ENCODE measurements at regions not wholly inside any gene's neighbourhood (a gene's known extent, or its start where the extent isn't known, plus 50 kb on each side); places are given as distances from the start of the nearest gene placed in this dataset.

DNA sequence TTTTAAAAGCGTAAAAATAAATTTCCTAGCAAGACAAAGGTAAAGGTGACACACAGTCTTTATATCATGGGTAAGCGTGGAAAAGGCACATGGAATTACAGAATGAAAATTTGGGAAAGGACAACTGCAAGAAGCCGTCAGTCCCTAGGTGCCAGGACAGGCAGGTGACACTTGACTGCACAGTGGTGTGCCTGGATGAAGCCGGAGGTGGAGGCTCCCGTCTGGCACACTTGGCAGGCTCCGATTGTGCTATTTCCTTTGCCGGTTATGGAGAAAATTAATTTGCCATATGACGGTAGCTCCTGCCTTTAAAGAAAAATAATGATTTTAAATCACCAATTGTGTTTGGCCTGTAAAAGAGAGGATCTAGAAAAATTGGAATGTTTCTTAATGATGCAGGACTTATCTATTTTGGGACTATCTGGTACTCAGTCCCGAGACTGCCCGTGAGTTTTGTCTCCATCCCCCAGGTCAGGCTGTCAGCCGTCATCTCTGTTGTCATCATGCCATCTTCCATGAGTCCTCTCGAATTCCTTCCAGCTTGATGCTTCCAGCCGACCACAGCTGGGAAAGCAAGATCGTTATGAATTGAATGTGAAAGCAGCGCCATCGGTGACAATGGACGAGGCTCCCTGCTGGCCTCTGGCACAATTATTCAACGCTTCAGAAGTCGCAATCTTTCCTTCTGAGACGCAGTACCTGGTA is 56.2 kb upstream of the MGMT start:
- H3K4me1 ChIP-seq, result peaks cover 0 to 5% (median 0%) of the 10 kb centered on the region in 3 donors
- no peak overlapping the region for H3K27ac ChIP-seq
- intact Hi-C loops (cut with DNase I), result no loop called here
- no peak overlapping the region for H3K4me3 ChIP-seq
- no peak for DNase-seq
- H3K27me3 ChIP-seq, result no peaks in the 10 kb centered on the region
- H3K9me3 ChIP-seq, result no peaks in the 10 kb centered on the region
- 62 to 73% methylated on average over 19 to 20 of the region's 20 CpGs for WGBS, 2 donors
- no peak for TF ChIP-seq POLR2A (IDR thresholded peaks at IDR 0.05)
- TF ChIP-seq, protein P1, sequence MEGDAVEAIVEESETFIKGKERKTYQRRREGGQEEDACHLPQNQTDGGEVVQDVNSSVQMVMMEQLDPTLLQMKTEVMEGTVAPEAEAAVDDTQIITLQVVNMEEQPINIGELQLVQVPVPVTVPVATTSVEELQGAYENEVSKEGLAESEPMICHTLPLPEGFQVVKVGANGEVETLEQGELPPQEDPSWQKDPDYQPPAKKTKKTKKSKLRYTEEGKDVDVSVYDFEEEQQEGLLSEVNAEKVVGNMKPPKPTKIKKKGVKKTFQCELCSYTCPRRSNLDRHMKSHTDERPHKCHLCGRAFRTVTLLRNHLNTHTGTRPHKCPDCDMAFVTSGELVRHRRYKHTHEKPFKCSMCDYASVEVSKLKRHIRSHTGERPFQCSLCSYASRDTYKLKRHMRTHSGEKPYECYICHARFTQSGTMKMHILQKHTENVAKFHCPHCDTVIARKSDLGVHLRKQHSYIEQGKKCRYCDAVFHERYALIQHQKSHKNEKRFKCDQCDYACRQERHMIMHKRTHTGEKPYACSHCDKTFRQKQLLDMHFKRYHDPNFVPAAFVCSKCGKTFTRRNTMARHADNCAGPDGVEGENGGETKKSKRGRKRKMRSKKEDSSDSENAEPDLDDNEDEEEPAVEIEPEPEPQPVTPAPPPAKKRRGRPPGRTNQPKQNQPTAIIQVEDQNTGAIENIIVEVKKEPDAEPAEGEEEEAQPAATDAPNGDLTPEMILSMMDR (IDR thresholded peaks at IDR 0.05), result no peak
- H3K36me3 ChIP-seq, result no peaks in the 10 kb centered on the region

DNA sequence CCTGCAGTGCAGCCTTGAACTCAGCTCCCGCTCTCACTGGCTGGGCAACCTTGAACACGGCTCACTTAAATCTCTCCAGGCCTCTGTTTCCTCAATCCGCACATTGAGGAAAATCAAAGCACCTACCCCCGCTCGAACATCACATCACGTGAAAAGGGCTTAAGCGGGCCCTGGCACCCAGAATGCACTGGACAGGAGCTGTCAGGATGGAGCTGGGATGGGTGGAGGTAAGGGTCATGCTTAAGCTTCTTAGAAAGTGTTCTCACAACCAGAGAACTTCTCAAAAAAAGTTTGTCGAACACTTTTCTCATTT is 55.7 kb upstream of the MGMT start:
- H3K4me1 ChIP-seq, result peaks cover 0 to 5% (median 0%) of the 10 kb centered on the region in 3 donors
- no peaks in the 10 kb centered on the region for H3K36me3 ChIP-seq
- 92 to 94% methylated on average over 6 to 7 of the region's 8 CpGs for WGBS, 2 donors

DNA sequence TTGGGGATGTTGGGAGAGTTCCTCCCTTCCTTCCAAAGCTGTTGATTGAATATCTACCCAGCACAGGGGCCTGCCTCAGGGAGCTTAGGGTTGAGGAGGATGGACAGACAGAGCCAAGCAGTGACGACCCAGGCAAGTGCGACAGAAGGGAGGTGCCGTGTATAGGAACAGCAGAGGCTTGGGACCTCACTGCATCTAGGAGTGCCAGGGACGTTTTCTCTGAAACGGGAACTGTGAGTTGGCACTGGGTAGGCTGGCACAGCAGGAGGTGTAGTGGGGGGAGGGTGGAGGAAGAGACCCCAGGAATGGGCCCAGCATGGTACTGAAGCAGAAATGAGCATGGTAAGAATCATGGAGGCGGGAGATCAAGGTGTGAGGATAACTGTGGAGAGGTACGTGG is 55.3 kb upstream of the MGMT start:
- Histone ChIP-seq H3K36me3 (no peaks in the 10 kb centered on the region), H3K9me3 (no peaks in the 10 kb centered on the region), H3K27me3 (peaks cover 0 to 4% (median 0%) of the 10 kb centered on the region in 4 donors), H3K4me1 (peaks cover 0 to 6% (median 0%) of the 10 kb centered on the region in 3 donors), H3K27ac (no peak overlapping the region), H3K4me3 (no peak overlapping the region)
- intact Hi-C loops (cut with DNase I), result no loop called here
- TF ChIP-seq, protein P1 (IDR thresholded peaks at IDR 0.05), result no peak
- TF ChIP-seq POLR2A (IDR thresholded peaks at IDR 0.05), result no peak
- WGBS, 2 donors, result 67 to 82% methylated on average over 2 to 7 of the region's 7 CpGs
- no peak for DNase-seq

More for the DNA sequence above, 55.7 kb upstream of the MGMT start:
- intact Hi-C loops (cut with DNase I), result no loop called here
- no peak for TF ChIP-seq POLR2A (IDR thresholded peaks at IDR 0.05)
- TF ChIP-seq, protein P1 (IDR thresholded peaks at IDR 0.05), result no peak
- no peak for DNase-seq
- H3K9me3 ChIP-seq, result no peaks in the 10 kb centered on the region
- H3K27me3 ChIP-seq, result peaks cover 0 to 3% (median 0%) of the 10 kb centered on the region in 4 donors
- no peak overlapping the region for H3K4me3 ChIP-seq
- H3K27ac ChIP-seq, result no peak overlapping the region

DNA sequence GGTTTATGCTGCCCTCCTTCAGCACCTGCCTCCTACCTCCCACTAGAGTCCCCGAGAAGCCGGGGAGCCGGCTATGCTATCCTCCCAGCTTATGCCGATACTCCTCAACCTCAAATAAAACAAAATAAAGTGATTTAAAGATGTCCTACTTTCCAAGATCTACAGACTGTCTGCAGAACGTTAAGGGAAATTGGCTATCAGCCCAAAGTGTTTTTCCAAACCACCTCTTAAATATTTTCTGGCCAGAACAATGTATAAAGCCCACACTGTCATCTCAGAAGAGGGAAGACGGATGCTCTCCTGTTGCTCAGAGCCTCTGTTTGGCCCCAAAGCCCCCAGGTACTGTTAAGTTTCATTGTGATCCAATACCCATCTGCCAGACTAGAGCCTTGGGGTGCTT is 54.0 kb upstream of the MGMT start:
- intact Hi-C loops (cut with DNase I), result no loop called here
- no peak overlapping the region for H3K4me3 ChIP-seq
- no peak for DNase-seq
- 76 to 78% methylated on average over 6 of the region's 6 CpGs for WGBS, 2 donors
- H3K27ac ChIP-seq, result no peak overlapping the region
- TF ChIP-seq, protein P1 (IDR thresholded peaks at IDR 0.05), result no peak
- no peak for TF ChIP-seq POLR2A (IDR thresholded peaks at IDR 0.05)
- peaks cover 0 to 4% (median 0%) of the 10 kb centered on the region in 4 donors for H3K27me3 ChIP-seq
- H3K36me3 ChIP-seq, result no peaks in the 10 kb centered on the region
- no peaks in the 10 kb centered on the region for H3K9me3 ChIP-seq
- peaks cover 0 to 15% (median 0%) of the 10 kb centered on the region in 3 donors for H3K4me1 ChIP-seq

DNA sequence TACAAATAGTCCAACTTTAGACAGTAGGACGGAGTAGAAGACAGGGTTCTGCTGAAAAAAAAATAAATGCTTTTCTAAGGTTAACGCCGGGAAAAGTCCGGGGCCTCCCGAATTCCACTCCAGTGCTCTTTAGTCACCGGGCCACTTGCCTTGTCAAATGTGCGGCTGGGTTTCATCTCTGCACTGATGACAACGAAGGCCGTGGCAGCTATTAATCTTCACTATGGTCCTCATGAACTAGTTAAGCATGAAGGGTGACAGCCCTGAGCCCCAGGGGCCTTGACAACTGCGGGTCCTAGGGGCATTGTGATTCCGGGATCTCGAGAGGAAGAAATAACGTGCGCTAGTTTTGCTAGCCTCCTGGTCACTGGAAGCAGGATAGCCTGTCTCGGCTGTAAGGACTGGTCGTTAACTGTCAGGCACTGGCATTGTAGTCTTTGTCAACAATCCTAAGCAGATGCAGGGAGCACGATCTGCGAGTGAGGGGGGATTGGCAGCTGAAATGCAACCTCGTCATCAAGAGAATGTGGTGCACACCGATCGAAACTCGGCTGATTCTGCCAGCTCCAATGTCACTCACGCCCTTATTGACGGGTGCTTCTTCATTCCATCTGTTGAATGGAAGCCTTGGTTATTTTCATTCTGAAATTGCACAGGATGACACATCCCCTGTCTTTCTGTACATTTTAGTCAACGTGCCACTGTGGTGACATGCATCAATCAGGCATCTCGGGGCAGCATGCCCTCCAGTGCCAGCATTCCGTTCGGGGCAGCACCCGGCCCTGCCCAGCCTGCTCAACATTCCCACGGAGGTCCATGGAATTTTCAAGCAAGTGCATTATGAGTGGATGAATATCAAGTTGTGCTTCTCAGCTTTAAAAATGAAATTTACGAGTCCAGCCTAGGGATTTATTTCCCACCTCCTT is 51.6 kb upstream of the MGMT start:
- 83% methylated on average over 25 to 26 of the region's 31 CpGs for WGBS, 2 donors
- H3K27me3 ChIP-seq, result peaks cover 0 to 4% (median 0%) of the 10 kb centered on the region in 4 donors
- H3K4me3 ChIP-seq, result no peak overlapping the region
- no peak for DNase-seq
- no peak overlapping the region for H3K27ac ChIP-seq
- TF ChIP-seq, protein P1 (IDR thresholded peaks at IDR 0.05), result no peak
- no peak for TF ChIP-seq POLR2A (IDR thresholded peaks at IDR 0.05)
- no peaks in the 10 kb centered on the region for H3K9me3 ChIP-seq
- peaks cover 0 to 15% (median 0%) of the 10 kb centered on the region in 3 donors for H3K4me1 ChIP-seq
- no peaks in the 10 kb centered on the region for H3K36me3 ChIP-seq
- intact Hi-C loops (cut with DNase I), result no loop called here
